Coronary artery (tissue), 2 donors: ENCODE measurements at regions not wholly inside any gene's neighbourhood (a gene's known extent, or its start where the extent isn't known, plus 50 kb on each side); places are given as distances from the start of the nearest gene placed in this dataset.
"Not testable (repeated sequence)": the region's sequence is repeated elsewhere in the genome, so short reads cannot be mapped to it uniquely, and the experiment has no call there.

Source experiments
- DNase-seq: peaks from one replicate; pipeline ENCODE4 v3.0.0-alpha.2; 2017; ENCODE audit warnings: low spot score
- H3K27ac ChIP-seq, 2 donors: fragments of 200-600 bp; sonication (generic); one replicate each; pipeline ENCODE4 v1.5.1; 2016 to 2019
- H3K4me3 ChIP-seq: fragments of 200-600 bp; sonication (generic); 2 replicates; pipeline ENCODE4 v1.5.1; 2016; ENCODE audit warnings: mild to moderate bottlenecking, moderate library complexity
- CTCF ChIP-seq: fragments of 200-600 bp; sonication (generic); IDR thresholded peaks from one replicate; pipeline ENCODE4 v1.5.1; 2019; ENCODE audit warnings: antibody characterized with exemption

DNA sequence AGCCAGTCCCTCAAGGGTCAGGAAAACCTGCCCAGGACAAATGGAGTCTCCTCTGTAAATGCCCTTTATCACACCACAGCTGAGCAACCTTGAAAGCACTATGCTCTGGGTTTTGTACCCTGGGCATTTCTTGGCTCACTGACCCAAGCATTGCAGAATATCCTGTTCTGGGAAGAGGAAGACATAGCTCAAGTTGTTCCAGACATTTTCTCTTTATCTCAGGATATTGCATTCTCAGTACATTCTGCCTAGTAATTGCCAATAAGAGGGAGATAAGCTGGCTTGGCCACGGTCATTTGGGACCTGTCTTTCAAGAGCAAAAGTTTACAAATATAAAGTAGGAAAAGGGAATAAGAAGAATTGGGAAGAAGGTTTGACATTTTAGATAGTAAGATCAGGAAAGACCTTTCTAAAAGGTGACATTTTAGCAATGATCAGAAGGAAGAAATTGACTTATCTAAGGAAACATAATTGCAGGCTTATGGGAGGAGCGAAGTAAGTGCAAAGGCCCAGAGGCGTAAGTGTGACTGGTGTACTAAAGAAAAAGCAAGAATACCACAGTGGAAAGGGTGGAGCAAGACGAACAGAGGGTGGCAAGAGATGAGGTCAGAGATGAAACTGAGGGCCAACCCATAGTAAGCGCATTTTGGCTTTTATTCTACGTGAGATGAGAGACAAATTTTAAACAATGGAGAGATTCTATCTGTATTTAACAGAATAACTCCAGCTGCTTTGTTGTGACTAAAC lies 394.0 kb upstream of the CXADR start:
- H3K27ac ChIP-seq = peak overlapping the region in 1 of 2 donors; percentile 1
- TF ChIP-seq CTCF = no peak
- DNase-seq = no peak
- H3K4me3 ChIP-seq = no peak overlapping the region

- Histone ChIP-seq H3K27ac (peak overlapping the region in 1 of 2 donors; percentile 1), H3K4me3 (no peak overlapping the region)
- DNase-seq = no peak
- no peak for TF ChIP-seq CTCF
These were observed 393.2 kb upstream of the CXADR start for GRCh38 chr21:17119466-17120297.

GRCh38 chr21:17127395-17127794 lies 385.4 kb upstream of the CXADR start:
- H3K27ac ChIP-seq, DNase-seq, H3K4me3 ChIP-seq: not testable (repeated sequence)

DNA sequence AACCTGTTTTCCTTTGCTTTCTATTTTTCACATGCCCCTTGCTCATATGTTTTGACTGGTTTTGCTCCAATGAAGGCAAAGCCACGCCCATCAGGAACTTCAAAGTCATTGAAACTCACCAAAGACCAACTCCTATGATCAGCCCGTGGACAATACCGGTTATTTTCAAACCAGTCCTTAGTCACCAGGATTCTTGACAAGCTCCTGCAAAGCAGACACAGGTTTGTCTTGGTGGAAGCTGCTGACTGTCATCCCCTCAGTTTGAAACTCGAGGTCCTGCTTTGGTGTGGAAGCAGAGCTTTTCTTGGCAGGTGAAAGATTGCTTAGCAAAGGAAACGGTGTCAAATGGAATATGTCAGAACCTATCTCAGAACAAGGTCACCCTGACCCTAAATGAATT lies 384.7 kb upstream of the CXADR start:
- Histone ChIP-seq H3K27ac (no peak overlapping the region), H3K4me3 (no peak overlapping the region)
- TF ChIP-seq CTCF = no peak
- no peak for DNase-seq

DNA sequence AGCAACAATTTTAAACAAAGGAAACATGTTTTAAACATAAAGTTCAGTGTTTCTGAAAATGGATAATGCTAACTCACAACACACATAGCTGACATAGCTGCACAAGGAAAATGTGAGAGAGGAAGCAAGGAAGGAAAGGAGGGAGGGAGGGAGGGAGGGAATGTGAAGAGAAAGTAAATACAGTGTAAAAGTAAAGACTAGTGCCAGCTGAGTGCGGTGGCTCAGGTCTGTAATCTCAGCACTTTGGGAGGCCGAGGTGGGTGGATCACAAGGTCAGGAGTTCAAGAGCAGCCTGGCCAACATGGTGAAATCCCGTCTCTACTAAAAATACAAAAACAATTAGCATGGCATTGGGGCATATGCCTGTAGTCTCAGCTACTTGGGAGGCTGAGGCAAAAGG lies 373.7 kb upstream of the CXADR start:
- peak overlapping the region; percentile 48 for H3K4me3 ChIP-seq
- H3K27ac ChIP-seq = peak overlapping the region in 1 of 2 donors; percentile 24
- not testable (repeated sequence) for DNase-seq

DNA sequence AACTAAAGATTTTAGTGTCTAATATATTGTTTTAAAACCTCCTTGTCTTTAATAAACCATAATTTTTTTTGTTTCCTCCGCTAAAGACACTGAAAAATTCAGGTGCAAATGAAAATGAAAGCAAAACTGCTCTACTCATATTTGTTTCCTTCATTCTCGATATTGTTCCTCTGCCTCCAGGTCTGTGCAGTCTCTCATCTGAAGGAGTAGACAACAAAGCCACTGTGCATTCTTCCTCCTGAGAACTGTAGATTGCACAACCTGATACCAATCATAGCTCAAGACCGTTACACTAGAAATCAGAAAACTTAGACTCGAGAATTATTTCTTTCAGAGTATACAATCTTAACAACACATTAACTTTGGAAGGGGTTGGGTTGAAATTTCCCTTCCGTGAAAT lies 373.1 kb upstream of the CXADR start:
- H3K4me3 ChIP-seq = peak overlapping the region; percentile 48
- no peak for TF ChIP-seq CTCF
- no peak overlapping the region for H3K27ac ChIP-seq
- DNase-seq = no peak

DNA sequence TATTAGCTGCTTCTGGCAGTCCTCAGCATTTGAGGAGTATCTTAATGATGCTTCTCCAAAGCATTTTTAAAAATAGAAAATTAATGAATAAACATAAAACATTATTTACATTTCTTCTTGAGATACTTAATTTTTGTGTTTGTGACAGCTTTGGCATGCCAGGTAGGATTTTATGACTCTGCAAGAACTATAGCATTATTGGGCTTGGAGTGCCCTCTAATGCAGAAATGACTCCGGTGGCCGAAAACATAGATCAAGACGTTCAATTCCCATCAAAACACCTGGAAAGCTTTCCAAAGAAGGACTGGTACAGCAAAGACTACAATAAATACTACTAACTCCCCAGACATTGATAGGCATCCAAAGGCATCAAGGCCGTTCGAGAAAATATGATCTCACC lies 366.4 kb upstream of the CXADR start:
- no peak overlapping the region for H3K27ac ChIP-seq
- H3K4me3 ChIP-seq = no peak overlapping the region
- TF ChIP-seq CTCF = no peak
- DNase-seq = no peak

DNA sequence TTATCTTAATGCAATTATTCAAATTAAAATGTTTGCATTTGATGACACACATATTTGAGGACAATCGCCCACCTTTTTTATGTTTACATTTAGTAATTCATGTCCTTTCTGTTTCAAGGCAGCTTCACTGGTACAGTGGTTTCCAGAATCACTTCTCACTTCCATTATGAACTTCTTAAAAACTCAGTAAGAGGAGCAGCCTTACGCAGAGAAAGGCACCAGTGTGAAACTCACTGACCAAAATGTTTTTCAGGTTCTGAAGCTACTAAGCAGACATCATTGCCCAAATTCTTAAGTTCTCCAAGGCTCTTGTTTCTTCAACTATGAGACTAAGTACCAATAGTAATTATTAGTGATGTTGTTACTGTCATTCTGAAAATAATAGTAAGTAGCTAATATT lies 353.1 kb upstream of the CXADR start:
- no peak for TF ChIP-seq CTCF
- Histone ChIP-seq H3K4me3 (no peak overlapping the region), H3K27ac (no peak overlapping the region)
- DNase-seq = no peak
